HCT116 (cell line): ENCODE measurements at regions not wholly inside any gene's neighbourhood (a gene's known extent, or its start where the extent isn't known, plus 50 kb on each side); places are given as distances from the start of the nearest gene placed in this dataset.

Experiments used
- CTCF ChIP-seq, 3 experiments: fragments of 200-600 bp in 1 of 3; sonication (generic) in 1 of 3; IDR thresholded peaks in 2 of 3; conservative IDR thresholded peaks in 1 of 3; 2 replicates each; pipeline ENCODE4 v1.5.1; 2012 to 2017; ENCODE audit warnings: low read depth in 2 of 3, low read length in 2 of 3, antibody characterized with exemption in 1 of 3, borderline replicate concordance in 1 of 3, control low read depth in 1 of 3, mild to moderate bottlenecking in 1 of 3, mixed read lengths in 1 of 3, mixed run types in 1 of 3, moderate library complexity in 1 of 3; ENCODE audit not compliant: insufficient read depth in 1 of 3
- POLR2AphosphoS5 ChIP-seq: IDR thresholded peaks from 2 replicates; pipeline ENCODE4 v1.6.1; 2011; ENCODE audit warnings: mild to moderate bottlenecking, low read depth, low read length, moderate library complexity
- TF ChIP-seq, protein P1 (sequence below): IDR thresholded peaks from 2 replicates; pipeline ENCODE4 v1.6.1; 2012; ENCODE audit warnings: low read depth

DNA sequence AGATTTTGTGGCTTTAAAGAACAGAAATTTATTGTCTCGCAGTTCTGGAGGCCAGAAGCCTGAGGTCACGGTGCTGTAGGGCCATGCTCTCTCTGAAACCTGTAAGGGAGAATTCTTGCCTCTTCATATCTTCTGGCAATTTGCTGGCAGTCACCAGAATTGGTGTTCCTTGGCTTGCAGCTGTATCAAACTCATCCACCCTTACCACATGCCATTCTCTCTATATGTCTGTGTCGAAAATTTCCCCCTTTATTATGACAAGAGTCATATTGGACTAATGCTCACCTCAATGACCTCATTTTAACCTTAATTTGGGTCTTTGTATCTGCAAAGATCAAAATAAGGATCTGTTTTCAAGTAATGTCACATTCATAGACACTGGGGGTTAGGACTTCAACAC is 266.7 kb downstream of the IL20RB start:
- TF ChIP-seq CTCF (IDR thresholded peaks at IDR 0.05 in 2 of 3, conservative IDR thresholded peaks at IDR 0.05 in 1 of 3; ENCODE audit: borderline replicate concordance in 1 of 3, insufficient read depth in 1 of 3, low read depth in 2 of 3, low read length in 2 of 3), result no peak
- TF ChIP-seq POLR2AphosphoS5, result no peak
- TF ChIP-seq, protein P1, sequence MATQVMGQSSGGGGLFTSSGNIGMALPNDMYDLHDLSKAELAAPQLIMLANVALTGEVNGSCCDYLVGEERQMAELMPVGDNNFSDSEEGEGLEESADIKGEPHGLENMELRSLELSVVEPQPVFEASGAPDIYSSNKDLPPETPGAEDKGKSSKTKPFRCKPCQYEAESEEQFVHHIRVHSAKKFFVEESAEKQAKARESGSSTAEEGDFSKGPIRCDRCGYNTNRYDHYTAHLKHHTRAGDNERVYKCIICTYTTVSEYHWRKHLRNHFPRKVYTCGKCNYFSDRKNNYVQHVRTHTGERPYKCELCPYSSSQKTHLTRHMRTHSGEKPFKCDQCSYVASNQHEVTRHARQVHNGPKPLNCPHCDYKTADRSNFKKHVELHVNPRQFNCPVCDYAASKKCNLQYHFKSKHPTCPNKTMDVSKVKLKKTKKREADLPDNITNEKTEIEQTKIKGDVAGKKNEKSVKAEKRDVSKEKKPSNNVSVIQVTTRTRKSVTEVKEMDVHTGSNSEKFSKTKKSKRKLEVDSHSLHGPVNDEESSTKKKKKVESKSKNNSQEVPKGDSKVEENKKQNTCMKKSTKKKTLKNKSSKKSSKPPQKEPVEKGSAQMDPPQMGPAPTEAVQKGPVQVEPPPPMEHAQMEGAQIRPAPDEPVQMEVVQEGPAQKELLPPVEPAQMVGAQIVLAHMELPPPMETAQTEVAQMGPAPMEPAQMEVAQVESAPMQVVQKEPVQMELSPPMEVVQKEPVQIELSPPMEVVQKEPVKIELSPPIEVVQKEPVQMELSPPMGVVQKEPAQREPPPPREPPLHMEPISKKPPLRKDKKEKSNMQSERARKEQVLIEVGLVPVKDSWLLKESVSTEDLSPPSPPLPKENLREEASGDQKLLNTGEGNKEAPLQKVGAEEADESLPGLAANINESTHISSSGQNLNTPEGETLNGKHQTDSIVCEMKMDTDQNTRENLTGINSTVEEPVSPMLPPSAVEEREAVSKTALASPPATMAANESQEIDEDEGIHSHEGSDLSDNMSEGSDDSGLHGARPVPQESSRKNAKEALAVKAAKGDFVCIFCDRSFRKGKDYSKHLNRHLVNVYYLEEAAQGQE, result no peak
